ENCODE measurements at regions not wholly inside any gene's neighbourhood (a gene's known extent, or its start where the extent isn't known, plus 50 kb on each side); places are given as distances from the start of the nearest gene placed in this dataset.

- no peak for DNase-seq
These were observed 411.9 kb downstream of the HLX start for GRCh38 chr1:221291113-221291512.

DNA sequence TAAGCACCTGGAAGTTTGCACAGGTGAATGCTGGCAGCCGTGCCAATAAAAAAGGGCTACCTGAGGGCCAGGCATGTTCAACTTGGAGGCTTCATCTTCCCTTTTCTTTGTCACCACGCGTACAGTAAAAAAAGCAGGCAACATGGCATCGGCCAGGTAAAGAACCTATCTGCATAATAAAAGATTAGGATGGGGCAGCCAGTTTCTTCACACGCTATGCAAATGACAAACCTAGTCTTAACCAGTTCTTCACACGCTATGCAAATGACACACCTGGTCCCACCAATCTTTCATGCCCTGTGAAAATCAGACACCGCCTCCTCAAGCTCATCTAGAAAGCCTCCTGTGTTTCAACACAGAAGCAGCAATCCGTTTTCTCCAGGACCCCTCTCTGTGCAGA is 413.4 kb downstream of the HLX start:
- DNase-seq = no peak

- no peak for DNase-seq
These were observed 415.0 kb downstream of the HLX start for GRCh38 chr1:221294242-221294641.

DNA sequence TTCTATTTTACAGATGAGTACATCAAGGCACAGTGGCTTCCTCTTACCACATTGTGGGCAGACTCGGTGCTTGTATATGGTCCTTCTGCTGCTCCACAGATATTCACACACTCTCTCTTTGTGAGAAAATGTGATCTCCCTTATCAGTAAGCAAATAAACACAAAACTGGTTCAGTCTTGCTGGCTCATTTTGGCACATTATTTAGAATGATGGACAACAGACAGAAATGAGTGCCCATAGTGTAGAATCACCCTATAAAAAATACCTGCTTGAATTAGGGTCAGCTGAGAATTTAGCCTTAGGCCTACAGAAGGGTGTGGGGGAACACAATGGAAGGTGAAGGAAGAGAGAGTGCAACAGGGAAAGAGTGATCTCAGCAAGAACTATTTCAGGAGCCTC is 423.1 kb downstream of the HLX start:
- DNase-seq = no peak

DNA sequence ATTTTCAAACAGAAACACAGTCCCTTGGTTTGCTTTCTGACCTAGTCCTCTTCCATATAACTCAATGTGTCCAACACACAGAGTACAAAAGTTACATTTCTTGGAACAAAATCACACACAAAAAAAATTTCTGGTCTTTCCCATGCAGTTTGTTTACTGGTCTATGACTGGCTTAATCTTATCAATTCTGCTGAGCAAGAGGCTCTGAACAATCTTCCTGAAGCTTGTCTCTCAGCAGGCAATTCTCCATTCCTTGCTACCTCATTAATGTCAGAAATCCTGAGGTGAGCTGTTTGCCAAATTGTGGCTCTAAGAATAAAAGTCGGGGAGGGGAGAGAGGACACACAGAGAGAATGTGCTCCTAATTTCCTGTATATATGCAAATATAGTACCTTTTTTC is 423.6 kb downstream of the HLX start:
- no peak for DNase-seq

DNA sequence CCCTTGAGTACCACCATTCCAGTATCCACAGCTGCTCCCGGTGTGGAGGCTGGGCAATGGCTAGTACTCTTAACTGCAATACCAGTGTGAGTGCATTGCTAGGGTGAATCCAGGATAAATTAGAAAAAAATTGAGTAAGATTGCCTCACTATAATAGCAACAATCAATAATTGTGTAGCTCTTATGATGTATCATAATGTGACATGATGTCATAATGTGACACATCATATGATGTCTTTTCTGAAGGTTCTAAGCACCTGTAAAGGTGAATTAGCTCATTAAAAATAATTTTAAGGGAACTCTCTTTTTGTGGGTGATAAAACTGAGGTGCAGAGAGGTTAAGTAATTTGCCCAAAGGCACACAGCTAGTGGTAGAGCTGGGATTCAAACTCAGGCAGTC is 424.4 kb downstream of the HLX start:
- DNase-seq = no peak

GRCh38 chr1:221306239-221306638 is 427.0 kb downstream of the HLX start:
- DNase-seq = no peak

DNA sequence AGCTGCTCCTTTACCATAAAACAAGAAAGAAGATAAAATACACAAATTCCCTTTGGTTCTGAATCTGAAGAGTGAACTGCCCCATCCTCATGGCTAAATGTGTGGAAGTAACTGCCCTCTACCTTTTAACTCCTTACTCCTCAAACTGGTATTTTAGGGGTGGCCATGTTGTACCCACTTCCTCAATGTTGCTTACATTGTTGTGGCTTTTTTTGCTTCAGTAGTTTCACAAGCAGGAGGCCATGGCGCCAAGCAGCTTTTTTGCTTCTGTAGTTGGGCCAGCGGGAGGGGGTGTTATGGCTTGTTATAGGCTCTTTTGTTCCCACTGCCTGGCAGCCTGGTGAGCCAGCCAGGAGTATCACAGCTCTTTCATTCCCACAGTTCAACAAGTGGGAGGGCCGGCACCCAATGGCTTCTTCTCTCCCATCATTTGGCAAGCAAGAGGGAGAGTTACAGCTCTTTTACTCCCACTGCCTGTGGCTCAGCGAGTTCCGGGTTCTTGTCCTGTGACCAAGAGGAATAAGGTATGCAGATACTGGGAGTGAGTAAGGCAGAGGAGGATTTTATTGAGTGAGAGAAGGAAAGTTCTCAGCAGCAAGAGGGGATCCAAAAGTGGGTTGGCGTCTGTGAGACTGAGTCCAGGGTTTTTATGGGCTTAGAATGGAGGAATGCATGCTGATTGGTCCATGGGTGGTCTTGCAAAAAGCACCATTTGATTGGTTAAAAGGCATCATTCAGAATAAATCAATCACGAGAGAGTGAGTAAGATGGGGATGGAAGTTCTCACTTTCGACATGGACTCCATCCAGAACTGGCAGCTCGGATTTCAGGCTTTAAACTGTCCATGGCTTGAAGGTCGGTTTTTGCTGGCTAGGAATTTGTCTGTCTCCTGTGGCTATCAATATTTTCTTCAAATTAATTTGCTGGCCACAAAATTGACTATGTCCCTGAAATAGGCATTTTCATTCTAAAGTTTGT is 429.6 kb downstream of the HLX start:
- DNase-seq = peak in 1 of 56 donors; percentile 10

- DNase-seq = no peak
These were observed 430.5 kb downstream of the HLX start for GRCh38 chr1:221309723-221310122.

DNA sequence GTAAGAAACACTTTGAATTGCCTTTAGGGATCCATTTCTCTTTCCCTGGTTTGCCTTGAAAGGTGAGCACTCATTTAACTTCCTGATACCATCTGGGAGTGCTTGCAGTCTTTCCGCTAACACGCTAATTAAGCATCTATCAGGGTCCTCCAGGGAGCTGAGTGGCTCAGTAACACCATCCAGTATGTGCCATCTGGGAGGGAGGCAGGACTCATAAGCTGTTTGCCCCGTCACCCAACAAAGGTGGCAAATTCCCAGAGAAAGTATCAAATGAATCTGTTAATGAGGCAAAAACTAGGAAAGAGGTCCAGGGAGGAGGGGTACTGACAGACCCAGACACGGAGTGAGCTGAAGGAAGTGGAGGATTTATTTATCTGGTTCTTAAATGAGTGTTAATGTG is 430.9 kb downstream of the HLX start:
- DNase-seq = no peak

GRCh38 chr1:221315330-221315729 is 426.6 kb downstream of the DUSP10 start:
- DNase-seq = no peak

DNA sequence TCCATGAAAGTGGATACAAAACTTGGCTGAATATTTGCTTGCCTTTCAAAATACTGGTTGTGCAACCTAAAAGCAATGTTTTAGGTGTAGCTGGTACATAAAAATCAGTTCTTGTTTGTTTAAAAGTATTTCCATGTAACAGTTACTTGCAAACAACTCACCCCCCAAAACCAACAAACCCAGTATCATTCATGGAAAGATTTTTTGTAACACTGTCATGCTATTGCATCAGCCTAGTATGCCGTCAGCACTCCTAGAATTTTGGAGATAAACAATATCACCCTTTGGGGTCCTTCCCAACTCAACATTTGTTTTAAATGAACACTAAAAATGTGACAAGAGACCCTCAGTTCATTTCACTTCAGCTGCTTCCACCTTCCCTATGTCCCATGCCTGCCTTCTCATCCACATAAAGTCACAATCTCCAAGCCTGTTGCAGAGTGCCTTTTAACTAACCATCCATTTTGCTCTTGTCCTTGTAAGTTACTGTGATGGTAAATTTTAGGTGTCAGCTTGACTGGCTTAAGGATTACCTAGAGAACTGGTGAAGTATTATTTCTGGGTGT is 425.3 kb downstream of the DUSP10 start:
- DNase-seq = no peak

DNA sequence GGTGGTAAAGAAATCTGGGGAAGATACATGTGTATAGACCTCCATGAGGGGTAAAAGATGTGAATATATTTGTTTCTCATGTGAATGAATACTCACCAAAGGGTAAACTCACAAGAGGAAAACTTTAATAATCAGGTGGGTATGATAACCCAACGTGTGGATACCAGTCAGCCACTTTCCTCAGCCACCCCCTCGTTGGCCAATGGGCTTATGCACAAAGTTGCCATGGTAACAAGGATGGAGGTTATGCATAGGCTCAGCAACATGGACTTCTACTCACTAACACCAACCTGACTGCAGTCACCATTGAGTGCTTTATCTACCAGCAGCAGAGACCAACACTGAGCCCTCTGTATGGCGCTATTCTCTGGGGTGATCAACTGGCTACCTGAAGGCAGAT is 424.4 kb downstream of the DUSP10 start:
- DNase-seq = no peak

DNA sequence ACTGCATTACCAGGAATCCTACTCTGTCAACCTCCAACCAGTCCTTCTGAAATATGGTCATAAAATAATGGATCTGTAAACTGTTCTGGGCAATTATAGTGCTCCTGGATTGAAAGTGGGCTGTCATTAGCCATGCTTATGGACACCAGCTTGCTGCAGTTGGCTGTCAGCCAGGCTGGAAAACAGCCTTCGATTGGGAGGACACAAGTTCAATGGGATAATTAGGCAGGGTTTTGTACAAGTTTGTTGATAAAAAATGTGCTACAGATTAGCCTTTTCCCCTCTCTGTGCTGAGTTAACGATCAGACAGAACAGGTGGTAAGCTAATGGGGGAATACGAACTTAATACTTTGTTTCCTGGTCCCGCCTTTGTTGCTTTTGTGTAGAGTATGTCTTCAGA is 413.9 kb downstream of the DUSP10 start:
- DNase-seq = peak in 1 of 56 donors; percentile 2

DNA sequence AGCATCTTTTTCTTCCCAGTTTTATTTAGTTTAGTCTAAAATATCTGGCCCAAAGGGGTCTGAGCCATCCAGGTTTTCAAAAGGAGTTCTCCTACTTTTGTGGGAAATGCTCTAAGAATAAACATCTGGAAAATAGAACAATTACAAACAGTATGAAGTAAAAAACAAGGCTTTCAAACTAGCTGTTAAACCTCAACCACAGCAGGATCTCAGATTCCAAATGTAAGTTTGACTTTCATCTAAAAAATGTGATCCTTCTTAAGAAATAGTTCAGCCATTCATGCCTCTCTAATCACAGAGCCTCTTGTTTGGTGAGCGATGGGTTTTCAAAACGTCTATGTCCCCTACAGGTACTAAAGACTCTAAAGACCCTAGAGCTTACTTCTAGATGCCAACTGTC is 413.5 kb downstream of the DUSP10 start:
- no peak for DNase-seq

- no peak for DNase-seq
These were observed 410.4 kb downstream of the DUSP10 start for GRCh38 chr1:221331273-221332183.

DNA sequence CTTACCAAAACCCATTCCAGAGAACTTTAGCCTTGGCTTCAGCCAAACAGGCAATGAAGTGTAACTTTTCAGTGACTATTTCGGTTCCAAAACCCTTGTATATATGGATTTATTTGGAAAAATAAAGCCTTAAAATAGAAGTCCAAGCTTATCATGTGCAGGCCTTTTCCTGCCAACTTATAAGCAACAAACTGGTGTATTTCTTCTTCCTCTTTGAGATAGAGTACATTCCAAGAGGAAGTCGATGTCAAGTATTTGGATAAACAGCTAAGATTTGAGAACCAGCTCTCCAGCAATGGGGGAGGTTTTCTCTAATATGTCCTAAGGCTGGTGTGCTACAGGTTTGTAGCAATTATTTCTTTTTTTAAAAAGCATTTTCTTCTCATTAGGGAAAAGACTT is 407.8 kb downstream of the DUSP10 start:
- DNase-seq = no peak

DNA sequence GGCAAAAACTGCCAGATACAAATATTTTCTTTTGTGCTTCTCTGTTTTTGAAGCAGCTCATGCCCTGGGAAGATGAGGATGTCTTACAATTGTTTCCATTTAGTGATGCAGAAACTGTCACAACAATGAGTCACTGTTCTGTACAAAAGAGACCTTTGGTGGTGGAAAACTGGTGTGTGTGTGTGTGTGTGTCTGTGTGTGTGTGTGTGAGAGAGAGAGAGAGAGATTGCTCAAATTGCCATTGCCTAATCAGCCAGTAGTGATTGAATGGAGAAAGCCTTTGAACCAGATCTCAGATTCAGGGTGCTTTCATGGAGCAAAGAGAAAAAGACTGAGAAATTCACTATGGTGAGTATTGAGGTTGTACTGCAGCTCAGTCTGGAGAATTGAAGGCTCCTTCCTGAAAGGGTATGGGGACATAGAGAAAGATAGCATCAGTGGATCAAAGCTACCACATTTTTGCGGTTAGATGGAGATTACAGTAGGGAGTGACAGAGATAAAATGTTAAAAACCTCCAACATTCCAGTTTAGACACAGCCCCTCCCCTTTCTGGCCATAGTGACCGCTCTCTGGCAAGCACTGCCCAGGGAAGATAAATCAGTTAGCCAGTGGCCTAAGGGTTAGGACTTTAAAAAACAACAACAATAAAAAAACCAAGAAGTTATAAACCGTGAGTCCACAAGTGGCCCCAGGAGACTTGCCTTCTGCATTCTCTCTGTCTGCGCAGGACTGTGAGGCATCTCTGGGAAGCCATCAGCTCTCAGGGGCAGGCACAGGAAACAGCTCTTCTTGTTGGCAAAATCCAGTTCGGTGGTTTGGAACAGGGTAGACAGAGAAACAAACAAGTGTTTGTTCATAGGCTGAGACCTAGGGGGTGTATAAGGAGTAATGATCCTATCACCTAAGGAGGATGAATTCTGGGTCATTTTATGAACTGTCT is 406.5 kb downstream of the DUSP10 start:
- DNase-seq = peak in 37 of 56 donors; percentile 2 to 73 (median 28)

DNA sequence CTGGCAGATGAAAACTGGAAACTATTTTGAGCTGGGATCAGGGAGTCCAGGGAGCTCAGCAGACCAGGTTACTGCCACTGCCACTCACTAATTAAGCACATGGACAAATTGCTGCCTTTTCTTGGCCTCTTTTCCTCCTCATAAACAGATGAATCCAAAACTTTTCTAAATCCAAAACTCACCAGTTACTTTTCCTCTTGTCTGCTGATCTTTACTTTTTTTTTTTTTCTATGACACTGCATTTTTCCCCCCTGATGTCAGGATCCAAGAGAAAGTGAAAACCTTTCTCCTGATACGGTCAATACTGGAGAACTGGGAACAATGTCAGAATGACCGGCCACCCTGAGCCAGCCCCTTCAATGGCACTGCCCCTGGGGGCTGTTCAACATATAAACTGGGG is 405.8 kb downstream of the DUSP10 start:
- DNase-seq = no peak

DNA sequence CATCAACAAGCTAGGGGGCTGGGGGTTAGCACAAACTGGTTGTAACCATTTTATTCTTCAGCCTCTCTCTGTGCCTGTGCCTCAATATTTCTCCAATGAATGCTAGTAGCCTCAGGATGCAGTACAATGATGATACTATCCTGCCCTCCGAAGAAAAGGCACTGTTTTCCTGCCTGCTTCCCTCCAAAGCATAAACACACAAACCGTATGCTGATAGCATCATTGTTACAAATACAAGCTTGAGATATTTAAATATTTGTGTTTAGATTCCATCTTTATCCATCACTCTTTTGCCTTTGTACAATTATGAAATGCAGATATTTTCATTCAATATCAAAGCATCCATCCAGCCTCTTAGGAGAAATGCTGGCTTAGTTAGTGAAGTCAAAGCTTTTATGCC is 404.8 kb downstream of the DUSP10 start:
- no peak for DNase-seq

- DNase-seq = no peak
These were observed 398.8 kb downstream of the DUSP10 start for GRCh38 chr1:221343136-221343535.

Data from amygdala (tissue), 56 donors.